Fibroblast of lung (primary cell): ENCODE measurements at regions not wholly inside any gene's neighbourhood (a gene's known extent, or its start where the extent isn't known, plus 50 kb on each side); places are given as distances from the start of the nearest gene placed in this dataset.

Experiments used
- DNase-seq, 2 donors: peaks; one replicate each; pipeline versions ENCODE4 v3.0.0 to v3.0.0-alpha.2; 2010; ENCODE audit warnings: low read depth in 2 of 2
- H2AFZ ChIP-seq: 2 replicates; pipeline ENCODE4 v1.5.1; 2012; ENCODE audit warnings: low read length, control low read depth, inconsistent platforms
- H3K27ac ChIP-seq: 2 replicates; pipeline ENCODE4 v1.5.1; 2011; ENCODE audit warnings: low read length, control low read depth; ENCODE audit not compliant: insufficient read depth
- H3K27me3 ChIP-seq: 2 replicates; pipeline ENCODE4 v1.5.1; 2011; ENCODE audit warnings: mild to moderate bottlenecking, low read length; ENCODE audit not compliant: control insufficient read depth, insufficient read depth
- H3K36me3 ChIP-seq: 2 replicates; pipeline ENCODE4 v1.5.1; 2011; ENCODE audit warnings: low read length; ENCODE audit not compliant: control insufficient read depth, insufficient read depth
- H3K4me1 ChIP-seq: 2 replicates; pipeline ENCODE4 v1.5.1; 2011; ENCODE audit warnings: low read length; ENCODE audit not compliant: control insufficient read depth, insufficient read depth; ENCODE audit errors: extremely low read depth
- H3K4me2 ChIP-seq: 2 replicates; pipeline ENCODE4 v1.5.1; 2011; ENCODE audit warnings: low read length, control low read depth; ENCODE audit not compliant: insufficient read depth; ENCODE audit errors: extremely low read depth
- H3K4me3 ChIP-seq, 4 experiments: fragments of 200-600 bp in 1 of 4; sonication (generic) in 1 of 4; replicated peaks in 1 of 4; 2 replicates each; pipeline ENCODE4 v1.5.1; 2011 to 2016; ENCODE audit warnings: low read length in 4 of 4, low read depth in 3 of 4, mild to moderate bottlenecking in 3 of 4, control low read depth in 2 of 4, inconsistent platforms in 1 of 4, mixed read lengths in 1 of 4; ENCODE audit not compliant: insufficient read depth in 1 of 4; ENCODE audit errors: control extremely low read depth in 1 of 4
- H3K79me2 ChIP-seq: 2 replicates; pipeline ENCODE4 v1.5.1; 2012; ENCODE audit warnings: mild to moderate bottlenecking, low read length, inconsistent platforms; ENCODE audit not compliant: control insufficient read depth, insufficient read depth
- H3K9ac ChIP-seq: 2 replicates; pipeline ENCODE4 v1.5.1; 2011; ENCODE audit warnings: mild to moderate bottlenecking, low read length, control low read depth; ENCODE audit not compliant: insufficient read depth
- H3K9me3 ChIP-seq: 2 replicates; pipeline ENCODE4 v1.5.1; 2012; ENCODE audit warnings: low read depth, low read length; ENCODE audit not compliant: control insufficient read depth, insufficient read depth
- H4K20me1 ChIP-seq: 2 replicates; pipeline ENCODE4 v1.5.1; 2011; ENCODE audit warnings: low read length; ENCODE audit not compliant: control insufficient read depth, insufficient read depth; ENCODE audit errors: extremely low read depth
- CTCF ChIP-seq, 2 donors: IDR thresholded peaks in 1 of 2; conservative IDR thresholded peaks in 1 of 2; 1 replicate in 1 of 2; 2 replicates in 1 of 2; pipeline ENCODE4 v1.5.1; 2011 to 2012; ENCODE audit warnings: low read length in 2 of 2, control low read depth in 1 of 2, inconsistent platforms in 1 of 2, low read depth in 1 of 2, mild to moderate bottlenecking in 1 of 2
- EZH2 ChIP-seq: IDR thresholded peaks from 2 replicates; pipeline ENCODE4 v1.5.1; 2012; ENCODE audit warnings: low read length, control low read depth, mild to moderate bottlenecking; ENCODE audit errors: missing control alignments

DNA sequence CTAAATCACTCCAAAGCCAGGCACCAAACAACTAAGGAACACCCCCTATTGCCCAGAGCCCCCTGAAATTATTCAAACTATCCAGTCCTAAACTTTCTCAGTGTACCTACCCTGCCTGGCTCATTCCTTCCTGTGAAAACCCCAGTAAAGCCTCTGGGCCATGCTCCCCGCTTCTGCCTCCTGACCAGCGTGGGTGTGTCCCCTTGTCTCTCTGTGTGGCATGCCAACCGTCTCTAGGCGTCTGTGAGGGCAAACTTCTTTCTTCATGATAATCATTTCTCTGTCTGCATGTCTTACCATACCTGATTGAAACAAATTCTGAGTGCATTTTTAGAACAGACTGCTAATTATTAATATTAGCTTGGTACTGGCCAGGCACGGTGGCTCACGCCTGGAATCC, 75.1 kb upstream of the EPCAM start:
- H3K4me2 ChIP-seq, result no peak overlapping the region
- TF ChIP-seq CTCF (conservative IDR thresholded peaks at IDR 0.05 in 1 of 2, IDR thresholded peaks at IDR 0.05 in 1 of 2; ENCODE audit: low read depth in 1 of 2, low read length in 2 of 2) (no peak), EZH2 (no peak)
- no peaks in the 10 kb centered on the region for H3K36me3 ChIP-seq
- no peak overlapping the region for H2AFZ ChIP-seq
- H3K9ac ChIP-seq, result no peak overlapping the region
- no peaks in the 10 kb centered on the region for H3K79me2 ChIP-seq
- no peak overlapping the region for H3K4me3 ChIP-seq
- no peaks in the 10 kb centered on the region for H3K9me3 ChIP-seq
- H3K27ac ChIP-seq, result no peak overlapping the region
- H4K20me1 ChIP-seq, result no peaks in the 10 kb centered on the region
- no peak for DNase-seq
- H3K4me1 ChIP-seq, result peaks cover 3% of the 10 kb centered on the region
- H3K27me3 ChIP-seq, result no peaks in the 10 kb centered on the region

- Histone ChIP-seq H3K4me1 (peaks cover 3% of the 10 kb centered on the region), H3K27ac (no peak overlapping the region), H3K27me3 (no peaks in the 10 kb centered on the region), H2AFZ (no peak overlapping the region), H3K36me3 (no peaks in the 10 kb centered on the region), H4K20me1 (no peaks in the 10 kb centered on the region), H3K4me2 (no peak overlapping the region), H3K79me2 (no peaks in the 10 kb centered on the region), H3K4me3 (no peak overlapping the region), H3K9ac (no peak overlapping the region), H3K9me3 (no peaks in the 10 kb centered on the region)
- TF ChIP-seq CTCF (conservative IDR thresholded peaks at IDR 0.05 in 1 of 2, IDR thresholded peaks at IDR 0.05 in 1 of 2; ENCODE audit: low read depth in 1 of 2, low read length in 2 of 2) (no peak), EZH2 (no peak)
- peak; percentile 80 to 95 for DNase-seq
Measured at GRCh38 chr2:47288864-47289263, 80.2 kb upstream of the EPCAM start.

GRCh38 chr2:47283659-47284058, 85.5 kb upstream of the EPCAM start:
- no peaks in the 10 kb centered on the region for H3K9me3 ChIP-seq
- TF ChIP-seq EZH2, result no peak
- no peak for TF ChIP-seq CTCF (conservative IDR thresholded peaks at IDR 0.05 in 1 of 2, IDR thresholded peaks at IDR 0.05 in 1 of 2; ENCODE audit: low read depth in 1 of 2, low read length in 2 of 2)
- no peak overlapping the region for H3K4me3 ChIP-seq
- no peaks in the 10 kb centered on the region for H3K79me2 ChIP-seq
- no peak for DNase-seq
- no peaks in the 10 kb centered on the region for H3K36me3 ChIP-seq
- no peaks in the 10 kb centered on the region for H3K4me1 ChIP-seq
- no peaks in the 10 kb centered on the region for H3K27me3 ChIP-seq
- H3K4me2 ChIP-seq, result no peak overlapping the region
- no peak overlapping the region for H3K9ac ChIP-seq
- H4K20me1 ChIP-seq, result no peaks in the 10 kb centered on the region
- H3K27ac ChIP-seq, result no peak overlapping the region
- no peak overlapping the region for H2AFZ ChIP-seq
